A673 (cell line): ENCODE measurements at regions not wholly inside any gene's neighbourhood (a gene's known extent, or its start where the extent isn't known, plus 50 kb on each side); places are given as distances from the start of the nearest gene placed in this dataset.

Experiments
- CTCF ChIP-seq: fragments of 300-800, 200-600 bp; sonication (generic); conservative IDR thresholded peaks from 2 replicates; pipeline ENCODE4 v1.5.1; 2017; ENCODE audit warnings: low read depth, mild to moderate bottlenecking, antibody characterized with exemption, low read length, moderate library complexity, mixed read lengths
- EZH2 ChIP-seq: fragments of 200-600 bp; sonication (generic); IDR thresholded peaks from 2 replicates; pipeline ENCODE4 v1.6.1; 2017; ENCODE audit warnings: borderline replicate concordance, low read depth, mild to moderate bottlenecking, mixed read lengths, antibody characterized with exemption, low read length; ENCODE audit not compliant: poor library complexity, severe bottlenecking

GRCh38 chr5:57382655-57383054, 100.0 kb downstream of the ACTBL2 start:
- no peak for TF ChIP-seq CTCF
- TF ChIP-seq EZH2 = no peak
